C4-2B (cell line): ENCODE measurements at regions not wholly inside any gene's neighbourhood (a gene's known extent, or its start where the extent isn't known, plus 50 kb on each side); places are given as distances from the start of the nearest gene placed in this dataset.

Source experiments
- ZFX ChIP-seq: fragments of 450-650 bp; IDR thresholded peaks from 2 replicates; pipeline ENCODE4 v1.6.1; 2017
- TF ChIP-seq, protein P1 (sequence below): fragments of 450-650 bp; conservative IDR thresholded peaks from 2 replicates; pipeline ENCODE4 v1.5.1; 2017; ENCODE audit warnings: mild to moderate bottlenecking

DNA sequence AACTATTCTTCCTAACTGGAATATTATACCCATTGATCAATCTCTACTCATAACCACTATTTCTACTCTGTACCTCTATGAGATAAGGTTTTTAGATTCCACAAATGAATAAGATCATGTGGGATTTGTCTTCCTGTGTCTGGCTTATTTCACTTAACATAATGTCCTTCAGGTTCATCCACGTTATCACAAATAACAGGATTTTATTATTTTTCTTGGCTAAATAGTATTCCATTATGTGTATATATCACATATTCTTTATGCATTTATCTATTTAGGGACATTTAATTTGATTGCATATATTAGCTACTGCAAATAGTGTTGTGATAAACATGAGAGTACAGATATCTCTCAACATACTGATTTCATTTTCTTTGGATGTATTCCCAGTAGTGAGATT lies 823.0 kb upstream of the ADGRB3 start:
- TF ChIP-seq, protein P1, sequence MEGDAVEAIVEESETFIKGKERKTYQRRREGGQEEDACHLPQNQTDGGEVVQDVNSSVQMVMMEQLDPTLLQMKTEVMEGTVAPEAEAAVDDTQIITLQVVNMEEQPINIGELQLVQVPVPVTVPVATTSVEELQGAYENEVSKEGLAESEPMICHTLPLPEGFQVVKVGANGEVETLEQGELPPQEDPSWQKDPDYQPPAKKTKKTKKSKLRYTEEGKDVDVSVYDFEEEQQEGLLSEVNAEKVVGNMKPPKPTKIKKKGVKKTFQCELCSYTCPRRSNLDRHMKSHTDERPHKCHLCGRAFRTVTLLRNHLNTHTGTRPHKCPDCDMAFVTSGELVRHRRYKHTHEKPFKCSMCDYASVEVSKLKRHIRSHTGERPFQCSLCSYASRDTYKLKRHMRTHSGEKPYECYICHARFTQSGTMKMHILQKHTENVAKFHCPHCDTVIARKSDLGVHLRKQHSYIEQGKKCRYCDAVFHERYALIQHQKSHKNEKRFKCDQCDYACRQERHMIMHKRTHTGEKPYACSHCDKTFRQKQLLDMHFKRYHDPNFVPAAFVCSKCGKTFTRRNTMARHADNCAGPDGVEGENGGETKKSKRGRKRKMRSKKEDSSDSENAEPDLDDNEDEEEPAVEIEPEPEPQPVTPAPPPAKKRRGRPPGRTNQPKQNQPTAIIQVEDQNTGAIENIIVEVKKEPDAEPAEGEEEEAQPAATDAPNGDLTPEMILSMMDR: no peak
- TF ChIP-seq ZFX: no peak
